ENCODE measurements at regions not wholly inside any gene's neighbourhood (a gene's known extent, or its start where the extent isn't known, plus 50 kb on each side); places are given as distances from the start of the nearest gene placed in this dataset.
"Not testable (repeated sequence)": the region's sequence is repeated elsewhere in the genome, so short reads cannot be mapped to it uniquely, and the experiment has no call there.

GRCh38 chr4:151864068-151864467 is 103.3 kb upstream of the GATB start:
- intact Hi-C loops (cut with micrococcal nuclease), result no loop called here

GRCh38 chr4:151862766-151863165 is 102.0 kb upstream of the GATB start:
- intact Hi-C loops (cut with micrococcal nuclease), result no loop called here

- intact Hi-C loops (cut with micrococcal nuclease), result no loop called here
Measured at GRCh38 chr4:151860561-151861093, 99.8 kb upstream of the GATB start.

GRCh38 chr4:151859641-151860040 is 98.8 kb upstream of the GATB start:
- intact Hi-C loops (cut with micrococcal nuclease), result no loop called here

- intact Hi-C loops (cut with micrococcal nuclease), result no loop called here
Measured at GRCh38 chr4:151858356-151858755, 97.5 kb upstream of the GATB start.

GRCh38 chr4:151857368-151857767 is 96.6 kb upstream of the GATB start:
- intact Hi-C loops (cut with micrococcal nuclease), result no loop called here

GRCh38 chr4:151855747-151856146 is 94.9 kb upstream of the GATB start:
- intact Hi-C loops (cut with micrococcal nuclease), result no loop called here

GRCh38 chr4:151854731-151855130 is 93.9 kb upstream of the GATB start:
- intact Hi-C loops (cut with micrococcal nuclease), result no loop called here

GRCh38 chr4:151853034-151853433 is 92.2 kb upstream of the GATB start:
- intact Hi-C loops (cut with micrococcal nuclease), result no loop called here

- intact Hi-C loops (cut with micrococcal nuclease), result no loop called here
Measured at GRCh38 chr4:151852202-151852601, 91.4 kb upstream of the GATB start.

GRCh38 chr4:151851354-151851753 is 90.5 kb upstream of the GATB start:
- intact Hi-C loops (cut with micrococcal nuclease), result no loop called here

GRCh38 chr4:151850791-151851213 is 90.0 kb upstream of the GATB start:
- intact Hi-C loops (cut with micrococcal nuclease), result no loop called here

- intact Hi-C loops (cut with micrococcal nuclease), result not testable (repeated sequence)
Measured at GRCh38 chr4:151845551-151845950, 84.7 kb upstream of the GATB start.

- intact Hi-C loops (cut with micrococcal nuclease), result no loop called here
Measured at GRCh38 chr4:151842430-151843079, 81.7 kb upstream of the GATB start.

- intact Hi-C loops (cut with micrococcal nuclease), result no loop called here
Measured at GRCh38 chr4:151841107-151841506, 80.3 kb upstream of the GATB start.

GRCh38 chr4:151835467-151835866 is 74.7 kb upstream of the GATB start:
- intact Hi-C loops (cut with micrococcal nuclease), result no loop called here

GRCh38 chr4:151833174-151833573 is 72.4 kb upstream of the GATB start:
- intact Hi-C loops (cut with micrococcal nuclease), result no loop called here

- intact Hi-C loops (cut with micrococcal nuclease), result no loop called here
Measured at GRCh38 chr4:151831526-151831925, 70.7 kb upstream of the GATB start.

GRCh38 chr4:151830168-151830567 is 69.4 kb upstream of the GATB start:
- intact Hi-C loops (cut with micrococcal nuclease), result no loop called here

- intact Hi-C loops (cut with micrococcal nuclease), result no loop called here
Measured at GRCh38 chr4:151829309-151829708, 68.5 kb upstream of the GATB start.

GRCh38 chr4:151824656-151825055 is 63.8 kb upstream of the GATB start:
- intact Hi-C loops (cut with micrococcal nuclease), result no loop called here

- intact Hi-C loops (cut with micrococcal nuclease), result no loop called here
Measured at GRCh38 chr4:151822331-151822730, 61.5 kb upstream of the GATB start.

- intact Hi-C loops (cut with micrococcal nuclease), result no loop called here
Measured at GRCh38 chr4:151820004-151820403, 59.2 kb upstream of the GATB start.

GRCh38 chr4:151811403-151811802 is 50.6 kb upstream of the GATB start:
- intact Hi-C loops (cut with micrococcal nuclease), result no loop called here
